Activated T-cell treated with anti-CD3 and anti-CD28 coated beads for 24 hours (primary cell): ENCODE measurements at regions not wholly inside any gene's neighbourhood (a gene's known extent, or its start where the extent isn't known, plus 50 kb on each side); places are given as distances from the start of the nearest gene placed in this dataset.

ENCODE experiments used
- DNase-seq: peaks from one replicate; pipeline ENCODE4 v3.0.0-alpha.2; 2020; ENCODE audit warnings: low read depth

GRCh38 chr9:129341171-129341986, 163.3 kb upstream of the IER5L start:
- DNase-seq = no peak

- no peak for DNase-seq
These were observed 162.5 kb upstream of the IER5L start for GRCh38 chr9:129340427-129341170.

GRCh38 chr9:129339539-129340157, 161.6 kb upstream of the IER5L start:
- DNase-seq = no peak

- DNase-seq = no peak
These were observed 160.8 kb upstream of the IER5L start for GRCh38 chr9:129338724-129339430.

- no peak for DNase-seq
These were observed 159.5 kb upstream of the IER5L start for GRCh38 chr9:129337336-129338140.

GRCh38 chr9:129336601-129337331, 158.7 kb upstream of the IER5L start:
- no peak for DNase-seq

- DNase-seq = no peak
These were observed 158.1 kb upstream of the IER5L start for GRCh38 chr9:129336130-129336528.

GRCh38 chr9:129335464-129336129, 157.5 kb upstream of the IER5L start:
- no peak for DNase-seq

GRCh38 chr9:129334105-129334935, 156.3 kb upstream of the IER5L start:
- no peak for DNase-seq

- no peak for DNase-seq
These were observed 155.6 kb upstream of the IER5L start for GRCh38 chr9:129333617-129334104.

- no peak for DNase-seq
These were observed 154.5 kb upstream of the IER5L start for GRCh38 chr9:129332581-129332980.

GRCh38 chr9:129331772-129332500, 153.9 kb upstream of the IER5L start:
- DNase-seq = no peak

GRCh38 chr9:129331493-129331765, 153.4 kb upstream of the IER5L start:
- DNase-seq = no peak

GRCh38 chr9:129330711-129331492, 152.8 kb upstream of the IER5L start:
- no peak for DNase-seq

GRCh38 chr9:129328355-129329042, 150.4 kb upstream of the IER5L start:
- DNase-seq = no peak

- DNase-seq = no peak
These were observed 149.7 kb upstream of the IER5L start for GRCh38 chr9:129327552-129328328.
